ENCODE measurements at regions not wholly inside any gene's neighbourhood (a gene's known extent, or its start where the extent isn't known, plus 50 kb on each side); places are given as distances from the start of the nearest gene placed in this dataset.

DNA sequence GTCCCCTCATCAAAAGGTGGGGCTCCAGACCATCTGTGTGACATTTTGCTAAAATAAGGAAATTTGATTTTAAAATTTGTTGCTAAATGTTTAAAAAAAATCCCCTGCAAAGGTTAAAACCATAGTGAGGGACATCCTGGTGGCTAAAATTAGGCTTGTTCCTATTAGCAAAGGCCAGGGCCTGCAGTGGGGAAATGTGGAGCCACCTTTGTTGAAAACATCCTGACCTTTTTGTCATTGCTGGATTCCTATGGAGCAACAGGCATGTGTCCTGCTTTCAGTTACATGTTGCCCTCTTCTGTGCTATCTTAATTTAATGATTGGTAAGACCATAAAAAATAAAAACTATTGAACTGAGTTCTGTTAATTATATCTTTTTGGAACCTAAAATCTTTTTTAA, 524.3 kb downstream of the KCTD12 start:
- Mint-ChIP-seq H3K4me1 (ENCODE audit: low read depth) (no peaks in the 10 kb centered on the region), H3K4me3 (no peak overlapping the region), H3K27ac (no peak overlapping the region), H3K36me3 (ENCODE audit: low read depth) (no peaks in the 10 kb centered on the region), H3K9me3 (no peaks in the 10 kb centered on the region), H3K27me3 (no peaks in the 10 kb centered on the region)
- intact Hi-C loops (cut with DNase I, micrococcal nuclease): no loop called here
- POLR2A ChIA-PET: no interaction called here
- Histone ChIP-seq H3K36me3 (ENCODE audit: insufficient read depth, low read length) (no peaks in the 10 kb centered on the region), H3K4me1 (ENCODE audit: insufficient read depth, low read length) (no peaks in the 10 kb centered on the region), H3K27me3 (ENCODE audit: control insufficient read depth in 1 of 2, insufficient read depth in 2 of 2, low read length in 2 of 2) (no peaks in the 10 kb centered on the region), H3K4me3 (ENCODE audit: low read length) (no peak overlapping the region), H3K9me3 (ENCODE audit: control insufficient read depth in 1 of 2, insufficient read depth in 1 of 2, low read length in 2 of 2) (no peaks in the 10 kb centered on the region), H3K27ac (ENCODE audit: low read depth in 1 of 2, low read length in 2 of 2) (no peak overlapping the region)
- TF ChIP-seq, protein P1, sequence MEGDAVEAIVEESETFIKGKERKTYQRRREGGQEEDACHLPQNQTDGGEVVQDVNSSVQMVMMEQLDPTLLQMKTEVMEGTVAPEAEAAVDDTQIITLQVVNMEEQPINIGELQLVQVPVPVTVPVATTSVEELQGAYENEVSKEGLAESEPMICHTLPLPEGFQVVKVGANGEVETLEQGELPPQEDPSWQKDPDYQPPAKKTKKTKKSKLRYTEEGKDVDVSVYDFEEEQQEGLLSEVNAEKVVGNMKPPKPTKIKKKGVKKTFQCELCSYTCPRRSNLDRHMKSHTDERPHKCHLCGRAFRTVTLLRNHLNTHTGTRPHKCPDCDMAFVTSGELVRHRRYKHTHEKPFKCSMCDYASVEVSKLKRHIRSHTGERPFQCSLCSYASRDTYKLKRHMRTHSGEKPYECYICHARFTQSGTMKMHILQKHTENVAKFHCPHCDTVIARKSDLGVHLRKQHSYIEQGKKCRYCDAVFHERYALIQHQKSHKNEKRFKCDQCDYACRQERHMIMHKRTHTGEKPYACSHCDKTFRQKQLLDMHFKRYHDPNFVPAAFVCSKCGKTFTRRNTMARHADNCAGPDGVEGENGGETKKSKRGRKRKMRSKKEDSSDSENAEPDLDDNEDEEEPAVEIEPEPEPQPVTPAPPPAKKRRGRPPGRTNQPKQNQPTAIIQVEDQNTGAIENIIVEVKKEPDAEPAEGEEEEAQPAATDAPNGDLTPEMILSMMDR (IDR thresholded peaks at IDR 0.05): no peak
- no peak for DNase-seq
- CTCF ChIA-PET: no interaction called here
- ATAC-seq (ENCODE audit: poor library complexity): no peak

DNA sequence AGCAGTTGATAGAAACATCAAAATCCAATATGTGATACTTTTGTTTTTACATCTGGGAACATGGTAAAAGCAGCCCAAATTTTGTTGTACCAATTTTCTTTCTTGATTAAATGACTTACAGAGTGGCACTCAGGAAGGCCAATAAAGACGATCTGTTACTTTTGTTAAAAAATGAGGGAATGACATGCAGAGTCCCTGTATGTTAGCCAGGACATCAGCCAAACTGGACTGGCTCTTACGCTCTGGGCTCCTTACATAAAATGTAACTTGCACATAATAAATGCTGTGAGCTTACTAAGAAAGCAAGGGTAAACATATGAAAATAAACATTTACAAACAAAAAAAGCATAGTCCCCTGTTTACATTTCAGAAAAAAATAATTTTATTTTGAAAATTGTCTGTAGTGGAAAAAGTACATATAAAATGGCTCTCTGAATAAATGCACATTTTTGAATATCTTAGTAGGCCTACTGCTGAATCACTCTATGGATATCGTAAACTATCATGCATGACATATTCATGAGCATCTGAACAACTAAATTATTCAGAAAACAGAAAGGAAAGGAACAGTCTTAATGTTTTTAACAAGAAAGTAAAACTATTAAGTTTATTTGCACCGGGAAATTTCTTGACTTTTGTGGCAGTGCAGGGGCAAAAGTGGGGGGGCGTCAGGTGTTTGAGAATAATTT, 534.5 kb downstream of the KCTD12 start:
- no peak for ATAC-seq (ENCODE audit: poor library complexity)
- H3K27me3 Mint-ChIP-seq: no peaks in the 10 kb centered on the region
- no peaks in the 10 kb centered on the region for H3K4me1 Mint-ChIP-seq (ENCODE audit: low read depth)

DNA sequence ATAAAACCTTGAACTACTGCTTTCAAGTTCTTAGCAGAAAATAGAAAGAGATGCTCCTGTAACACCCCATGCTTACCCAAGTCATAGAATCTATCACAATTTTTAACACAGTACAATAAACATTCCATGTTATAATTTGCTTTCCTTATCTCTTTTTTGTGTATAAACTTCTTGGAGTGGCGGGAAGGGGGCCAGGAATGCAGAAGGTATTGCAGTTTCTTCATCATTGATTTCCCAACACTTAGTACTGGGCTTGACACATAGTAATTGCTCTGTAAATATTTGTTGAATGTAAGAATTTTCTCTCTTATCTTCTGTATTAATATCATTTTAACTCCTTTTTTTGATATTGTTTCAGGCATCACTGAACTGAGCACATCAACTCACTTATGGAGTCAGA, 535.8 kb downstream of the KCTD12 start:
- no peak overlapping the region for H3K4me3 ChIP-seq (ENCODE audit: low read length)
- no peak overlapping the region for H3K27ac ChIP-seq (ENCODE audit: low read depth in 1 of 2, low read length in 2 of 2)
- DNase-seq (no peak), ATAC-seq (ENCODE audit: poor library complexity) (no peak)
- CTCF ChIA-PET: interaction anchor here (1.1 kb wide), 1 partner anchor 9 kb away, joined by 3 read pairs; no protein-coding TSS in a partner anchor
- H3K4me3 Mint-ChIP-seq: no peak overlapping the region
- intact Hi-C loops (cut with DNase I, micrococcal nuclease): no loop called here
- H3K4me1 Mint-ChIP-seq (ENCODE audit: low read depth): no peaks in the 10 kb centered on the region
- no peak overlapping the region for H3K27ac Mint-ChIP-seq
- H3K36me3 Mint-ChIP-seq (ENCODE audit: low read depth): no peaks in the 10 kb centered on the region
- peaks cover 1% of the 10 kb centered on the region for H3K27me3 Mint-ChIP-seq
- no peaks in the 10 kb centered on the region for H3K9me3 ChIP-seq (ENCODE audit: control insufficient read depth in 1 of 2, insufficient read depth in 1 of 2, low read length in 2 of 2)
- TF ChIP-seq, protein P1 (IDR thresholded peaks at IDR 0.05): no peak
- no peaks in the 10 kb centered on the region for H3K4me1 ChIP-seq (ENCODE audit: insufficient read depth, low read length)
- POLR2A ChIA-PET: no interaction called here
- no peaks in the 10 kb centered on the region for H3K36me3 ChIP-seq (ENCODE audit: insufficient read depth, low read length)
- no peaks in the 10 kb centered on the region for H3K27me3 ChIP-seq (ENCODE audit: control insufficient read depth in 1 of 2, insufficient read depth in 2 of 2, low read length in 2 of 2)
- no peaks in the 10 kb centered on the region for H3K9me3 Mint-ChIP-seq

More for the DNA sequence above, 534.5 kb downstream of the KCTD12 start:
- H3K9me3 Mint-ChIP-seq: no peaks in the 10 kb centered on the region
- no peak overlapping the region for H3K27ac Mint-ChIP-seq
- H3K4me3 ChIP-seq (ENCODE audit: low read length): no peak overlapping the region
- DNase-seq: no peak
- POLR2A ChIA-PET: no interaction called here
- TF ChIP-seq, protein P1 (IDR thresholded peaks at IDR 0.05): no peak
- no peak overlapping the region for H3K27ac ChIP-seq (ENCODE audit: low read depth in 1 of 2, low read length in 2 of 2)
- no peak overlapping the region for H3K4me3 Mint-ChIP-seq
- intact Hi-C loops (cut with DNase I, micrococcal nuclease): no loop called here
- H3K9me3 ChIP-seq (ENCODE audit: control insufficient read depth in 1 of 2, insufficient read depth in 1 of 2, low read length in 2 of 2): no peaks in the 10 kb centered on the region
- no peaks in the 10 kb centered on the region for H3K27me3 ChIP-seq (ENCODE audit: control insufficient read depth in 1 of 2, insufficient read depth in 2 of 2, low read length in 2 of 2)
- CTCF ChIA-PET: interaction anchor here (1.1 kb wide), 1 partner anchor 11 kb away, joined by 3 read pairs; no protein-coding TSS in a partner anchor
- H3K4me1 ChIP-seq (ENCODE audit: insufficient read depth, low read length): no peaks in the 10 kb centered on the region
- no peaks in the 10 kb centered on the region for H3K36me3 ChIP-seq (ENCODE audit: insufficient read depth, low read length)
- H3K36me3 Mint-ChIP-seq (ENCODE audit: low read depth): no peaks in the 10 kb centered on the region
